Spleen (tissue), 7 donors: ENCODE measurements at regions not wholly inside any gene's neighbourhood (a gene's known extent, or its start where the extent isn't known, plus 50 kb on each side); places are given as distances from the start of the nearest gene placed in this dataset.

Source experiments
- POLR2AphosphoS5 ChIP-seq, 3 donors: sonication (generic); formaldehyde crosslinking; IDR thresholded peaks; one replicate each; pipeline ENCODE4 v1.5.1; 2017; ENCODE audit warnings: antibody characterized with exemption in 3 of 3
- TF ChIP-seq, protein P1 (sequence below), 11 experiments: fragments of 200-600 bp in 7 of 11; fragments of 450-650 bp in 4 of 11; sonication (generic) in 4 of 11; IDR thresholded peaks in 8 of 11; conservative IDR thresholded peaks in 3 of 11; 1 replicate in 7 of 11; 2 replicates in 4 of 11; pipeline versions ENCODE4 v1.4.0 to v1.8.0; 2016 to 2021; ENCODE audit warnings: antibody characterized with exemption in 11 of 11, inconsistent platforms in 4 of 11, mild to moderate bottlenecking in 1 of 11
- donor health status: DM: no; HTN: no; CAD: no; lungs with moderate emphysema.
- donor health status: DM: no; HTN: no; CAD: no.
- donor health status: DM: no; HTN: no; CAD: no.

DNA sequence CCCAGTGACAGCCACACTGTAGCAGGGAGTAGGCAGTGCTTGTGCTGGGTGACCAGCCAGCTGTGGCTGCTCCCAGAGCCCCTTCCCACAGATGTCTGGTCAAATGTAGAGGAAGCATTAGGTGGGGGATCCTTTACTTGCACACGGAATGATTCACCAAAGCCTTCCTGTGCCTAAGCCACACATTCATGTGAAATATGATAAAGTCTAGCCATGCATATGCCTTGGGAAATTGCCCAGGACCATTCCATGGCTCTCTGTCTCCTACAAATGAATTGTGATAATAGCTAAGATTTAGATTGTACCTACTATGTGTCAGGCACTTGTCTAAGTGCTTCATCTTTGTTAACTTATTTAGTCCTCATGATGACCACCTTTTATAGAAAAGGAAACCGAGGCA is 217.5 kb upstream of the E2F8 start:
- TF ChIP-seq, protein P1, sequence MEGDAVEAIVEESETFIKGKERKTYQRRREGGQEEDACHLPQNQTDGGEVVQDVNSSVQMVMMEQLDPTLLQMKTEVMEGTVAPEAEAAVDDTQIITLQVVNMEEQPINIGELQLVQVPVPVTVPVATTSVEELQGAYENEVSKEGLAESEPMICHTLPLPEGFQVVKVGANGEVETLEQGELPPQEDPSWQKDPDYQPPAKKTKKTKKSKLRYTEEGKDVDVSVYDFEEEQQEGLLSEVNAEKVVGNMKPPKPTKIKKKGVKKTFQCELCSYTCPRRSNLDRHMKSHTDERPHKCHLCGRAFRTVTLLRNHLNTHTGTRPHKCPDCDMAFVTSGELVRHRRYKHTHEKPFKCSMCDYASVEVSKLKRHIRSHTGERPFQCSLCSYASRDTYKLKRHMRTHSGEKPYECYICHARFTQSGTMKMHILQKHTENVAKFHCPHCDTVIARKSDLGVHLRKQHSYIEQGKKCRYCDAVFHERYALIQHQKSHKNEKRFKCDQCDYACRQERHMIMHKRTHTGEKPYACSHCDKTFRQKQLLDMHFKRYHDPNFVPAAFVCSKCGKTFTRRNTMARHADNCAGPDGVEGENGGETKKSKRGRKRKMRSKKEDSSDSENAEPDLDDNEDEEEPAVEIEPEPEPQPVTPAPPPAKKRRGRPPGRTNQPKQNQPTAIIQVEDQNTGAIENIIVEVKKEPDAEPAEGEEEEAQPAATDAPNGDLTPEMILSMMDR (IDR thresholded peaks at IDR 0.05 in 8 of 11, conservative IDR thresholded peaks at IDR 0.05 in 3 of 11), result no peak
- TF ChIP-seq POLR2AphosphoS5 (IDR thresholded peaks at IDR 0.05), result no peak
